PFSK-1 (cell line): ENCODE measurements at regions not wholly inside any gene's neighbourhood (a gene's known extent, or its start where the extent isn't known, plus 50 kb on each side); places are given as distances from the start of the nearest gene placed in this dataset.

Experiments used
- FOXP2 ChIP-seq: optimal IDR thresholded peaks from 2 replicates; pipeline ENCODE3; 2011; ENCODE audit warnings: borderline replicate concordance, control low read depth, inconsistent platforms; ENCODE audit not compliant: insufficient read depth; ENCODE audit errors: extremely low read length, extremely low read depth
- POLR2AphosphoS5 ChIP-seq: IDR thresholded peaks from 2 replicates; pipeline ENCODE4 v1.6.1; 2012; ENCODE audit warnings: low read depth, mild to moderate bottlenecking, control low read depth, low read length, moderate library complexity
- REST ChIP-seq, 2 experiments: IDR thresholded peaks; 2 replicates each; pipeline versions ENCODE4 v1.6.1 to v1.8.0; 2011 to 2012; ENCODE audit warnings: low read depth in 2 of 2, low read length in 2 of 2, control low read depth in 1 of 2, inconsistent platforms in 1 of 2, mild to moderate bottlenecking in 1 of 2, moderate library complexity in 1 of 2; ENCODE audit not compliant: insufficient read depth in 1 of 2
- SIN3A ChIP-seq: IDR thresholded peaks from 2 replicates; pipeline ENCODE4 v1.6.1; 2012; ENCODE audit warnings: mild to moderate bottlenecking, low read length, moderate library complexity, borderline replicate concordance; ENCODE audit not compliant: insufficient read depth
- TAF1 ChIP-seq: IDR thresholded peaks from 2 replicates; pipeline ENCODE4 v1.6.1; 2012; ENCODE audit warnings: low read length, control low read depth, borderline replicate concordance; ENCODE audit not compliant: insufficient read depth

GRCh38 chr5:5899716-5900115 lies 477.2 kb downstream of the ICE1 start:
- no peak for TF ChIP-seq POLR2AphosphoS5
- no peak for TF ChIP-seq REST (IDR thresholded peaks at IDR 0.05; ENCODE audit: insufficient read depth in 1 of 2, low read depth in 2 of 2, low read length in 2 of 2)
- TF ChIP-seq FOXP2, result no peak
- no peak for TF ChIP-seq SIN3A
- no peak for TF ChIP-seq TAF1

GRCh38 chr5:5888284-5888683 lies 465.8 kb downstream of the ICE1 start:
- no peak for TF ChIP-seq TAF1
- no peak for TF ChIP-seq REST (IDR thresholded peaks at IDR 0.05; ENCODE audit: insufficient read depth in 1 of 2, low read depth in 2 of 2, low read length in 2 of 2)
- no peak for TF ChIP-seq POLR2AphosphoS5
- TF ChIP-seq SIN3A, result no peak
- no peak for TF ChIP-seq FOXP2

DNA sequence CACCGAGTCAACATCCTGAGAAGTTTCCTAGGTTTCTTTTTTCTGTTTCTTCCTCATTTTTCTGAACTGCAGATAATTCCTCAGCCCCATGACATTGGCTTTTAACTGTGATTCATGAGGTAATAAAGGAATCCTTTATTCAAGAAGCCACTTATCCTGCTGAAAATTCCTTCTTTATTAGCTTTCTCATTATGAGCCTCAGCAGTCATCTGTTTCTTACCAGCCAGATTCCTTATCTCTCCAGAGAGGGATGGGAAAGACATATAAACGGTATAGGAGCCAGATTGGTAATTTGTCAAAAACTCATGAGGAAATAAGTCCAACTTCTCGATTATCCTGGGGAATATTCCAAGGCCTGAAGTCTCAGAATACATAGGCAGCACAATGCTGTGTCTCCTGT lies 465.4 kb downstream of the ICE1 start:
- no peak for TF ChIP-seq REST (IDR thresholded peaks at IDR 0.05; ENCODE audit: insufficient read depth in 1 of 2, low read depth in 2 of 2, low read length in 2 of 2)
- no peak for TF ChIP-seq TAF1
- TF ChIP-seq POLR2AphosphoS5, result no peak
- no peak for TF ChIP-seq FOXP2
- no peak for TF ChIP-seq SIN3A

DNA sequence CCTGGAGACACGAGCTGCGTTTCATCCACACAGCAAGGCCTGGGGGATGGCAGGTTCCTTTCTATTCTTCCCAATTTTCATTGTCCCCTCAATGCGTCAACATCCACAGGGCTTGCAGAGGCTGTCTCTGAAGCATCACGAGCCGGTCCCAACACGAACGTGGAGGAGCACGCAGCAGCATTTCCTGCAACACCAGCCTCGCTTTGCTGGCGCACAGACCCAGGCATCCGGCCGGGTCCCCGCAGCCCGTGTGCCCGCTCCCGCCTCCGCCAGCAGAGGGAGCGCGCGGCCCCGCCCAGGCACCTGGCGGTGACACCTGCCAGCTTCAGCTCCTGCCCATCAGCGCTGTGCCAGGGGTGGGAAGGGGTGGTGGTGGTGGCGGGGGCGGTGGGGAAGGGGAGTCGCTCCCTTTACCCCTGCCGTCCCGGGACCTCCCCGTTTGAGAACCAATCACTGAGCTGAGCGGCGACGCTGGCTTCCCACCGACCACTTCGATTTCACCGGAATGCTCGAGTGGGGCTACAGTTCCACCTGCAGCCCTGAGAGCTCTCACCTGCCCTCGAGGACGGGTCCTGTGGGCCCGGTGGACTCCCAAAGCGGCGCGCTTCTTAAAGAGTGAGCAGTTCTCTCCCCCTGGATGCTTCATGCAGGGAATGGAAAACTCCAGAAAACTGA lies 464.5 kb downstream of the ICE1 start:
- TF ChIP-seq REST (IDR thresholded peaks at IDR 0.05; ENCODE audit: insufficient read depth in 1 of 2, low read depth in 2 of 2, low read length in 2 of 2), result no peak
- TF ChIP-seq FOXP2, result no peak
- TF ChIP-seq SIN3A, result no peak
- no peak for TF ChIP-seq POLR2AphosphoS5
- no peak for TF ChIP-seq TAF1

GRCh38 chr5:5886353-5886752 lies 463.9 kb downstream of the ICE1 start:
- TF ChIP-seq REST (IDR thresholded peaks at IDR 0.05; ENCODE audit: insufficient read depth in 1 of 2, low read depth in 2 of 2, low read length in 2 of 2) (no peak), POLR2AphosphoS5 (no peak), FOXP2 (no peak), TAF1 (no peak), SIN3A (no peak)
